ENCODE measurements at regions not wholly inside any gene's neighbourhood (a gene's known extent, or its start where the extent isn't known, plus 50 kb on each side); places are given as distances from the start of the nearest gene placed in this dataset.
"Not testable (repeated sequence)": the region's sequence is repeated elsewhere in the genome, so short reads cannot be mapped to it uniquely, and the experiment has no call there.

DNA sequence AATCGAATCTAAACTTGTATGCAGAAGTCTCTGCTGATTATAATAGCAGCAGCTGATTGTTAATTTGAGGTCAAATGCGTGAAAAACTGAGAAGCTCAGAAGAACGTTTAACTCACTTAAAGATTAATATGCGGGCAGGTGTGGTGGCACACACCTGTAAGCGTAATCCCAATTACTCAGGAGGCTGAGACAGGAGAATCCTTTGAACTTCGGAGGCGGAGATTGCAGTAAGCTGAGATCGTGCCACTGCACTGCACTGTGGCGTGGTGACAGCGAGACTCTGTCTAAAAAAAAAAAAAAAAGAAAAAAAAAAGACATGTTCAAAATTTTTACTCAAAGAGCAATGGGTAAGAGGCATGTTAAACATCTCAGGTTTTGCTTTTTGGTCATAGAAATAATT, 1370.8 kb downstream of the GRIK2 start:
- Histone ChIP-seq H3K4me1 (no peaks in the 10 kb centered on the region), H3K27ac (no peak overlapping the region), H3K9me3 (no peaks in the 10 kb centered on the region), H3K27me3 (no peaks in the 10 kb centered on the region), H3K36me3 (no peaks in the 10 kb centered on the region), H3K4me3 (no peak overlapping the region)
- no peak for DNase-seq (ENCODE audit: low spot score in 2 of 2)
- WGBS, result 74% methylated on average over 10 of the region's 10 CpGs
- no peak for TF ChIP-seq POLR2AphosphoS5 (IDR thresholded peaks at IDR 0.05)
- TF ChIP-seq, protein P1, sequence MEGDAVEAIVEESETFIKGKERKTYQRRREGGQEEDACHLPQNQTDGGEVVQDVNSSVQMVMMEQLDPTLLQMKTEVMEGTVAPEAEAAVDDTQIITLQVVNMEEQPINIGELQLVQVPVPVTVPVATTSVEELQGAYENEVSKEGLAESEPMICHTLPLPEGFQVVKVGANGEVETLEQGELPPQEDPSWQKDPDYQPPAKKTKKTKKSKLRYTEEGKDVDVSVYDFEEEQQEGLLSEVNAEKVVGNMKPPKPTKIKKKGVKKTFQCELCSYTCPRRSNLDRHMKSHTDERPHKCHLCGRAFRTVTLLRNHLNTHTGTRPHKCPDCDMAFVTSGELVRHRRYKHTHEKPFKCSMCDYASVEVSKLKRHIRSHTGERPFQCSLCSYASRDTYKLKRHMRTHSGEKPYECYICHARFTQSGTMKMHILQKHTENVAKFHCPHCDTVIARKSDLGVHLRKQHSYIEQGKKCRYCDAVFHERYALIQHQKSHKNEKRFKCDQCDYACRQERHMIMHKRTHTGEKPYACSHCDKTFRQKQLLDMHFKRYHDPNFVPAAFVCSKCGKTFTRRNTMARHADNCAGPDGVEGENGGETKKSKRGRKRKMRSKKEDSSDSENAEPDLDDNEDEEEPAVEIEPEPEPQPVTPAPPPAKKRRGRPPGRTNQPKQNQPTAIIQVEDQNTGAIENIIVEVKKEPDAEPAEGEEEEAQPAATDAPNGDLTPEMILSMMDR (IDR thresholded peaks at IDR 0.05), result no peak
- TF ChIP-seq POLR2A (IDR thresholded peaks at IDR 0.05), result no peak
- no peak for TF ChIP-seq EP300 (IDR thresholded peaks at IDR 0.05)

DNA sequence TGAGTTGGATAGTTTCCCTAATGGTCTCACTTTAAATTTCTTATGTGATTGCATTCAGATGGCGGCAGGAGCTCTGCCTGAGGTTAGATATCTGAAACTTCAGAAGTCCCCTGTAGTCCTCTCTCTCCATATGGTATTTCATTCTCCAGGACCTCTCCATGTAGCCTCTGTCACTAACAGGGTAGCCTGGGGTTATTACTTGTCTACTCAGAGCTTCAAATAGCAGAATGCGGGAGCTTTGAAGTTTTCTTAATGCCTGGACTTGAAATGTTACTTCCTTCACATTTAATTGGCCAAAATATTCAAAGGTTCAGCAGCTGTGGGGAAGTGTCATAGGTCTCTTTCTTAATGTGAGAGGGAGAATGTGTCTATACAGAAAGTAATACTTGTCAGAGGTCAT, 1370.4 kb downstream of the GRIK2 start:
- Histone ChIP-seq H3K9me3 (no peaks in the 10 kb centered on the region), H3K4me3 (no peak overlapping the region), H3K36me3 (no peaks in the 10 kb centered on the region), H3K27me3 (no peaks in the 10 kb centered on the region), H3K4me1 (no peaks in the 10 kb centered on the region), H3K27ac (no peak overlapping the region)
- no peak for DNase-seq (ENCODE audit: low spot score in 2 of 2)
- TF ChIP-seq, protein P1 (IDR thresholded peaks at IDR 0.05), result no peak
- TF ChIP-seq POLR2A (IDR thresholded peaks at IDR 0.05), result no peak
- no peak for TF ChIP-seq EP300 (IDR thresholded peaks at IDR 0.05)
- no peak for TF ChIP-seq POLR2AphosphoS5 (IDR thresholded peaks at IDR 0.05)
- 57% methylated on average over 2 of the region's 2 CpGs for WGBS

DNA sequence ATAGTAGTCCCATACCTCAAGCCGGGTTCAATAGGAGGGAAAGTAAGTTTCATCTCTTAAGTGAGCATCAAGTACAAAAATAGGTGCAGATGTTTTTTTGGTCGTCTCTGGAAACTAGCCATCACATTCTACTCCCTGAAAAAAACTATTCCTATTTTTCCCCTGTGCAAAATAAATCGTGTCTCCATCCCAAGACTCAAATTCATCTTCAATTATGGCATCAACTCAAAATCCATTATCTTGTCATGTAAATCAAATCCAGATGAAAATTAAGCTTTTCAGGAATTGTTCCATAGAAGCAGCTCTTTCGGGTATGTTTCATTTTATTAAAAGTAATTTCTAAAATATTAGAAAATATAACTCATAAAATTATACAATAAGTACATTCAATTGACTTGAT, 1368.4 kb downstream of the GRIK2 start:
- TF ChIP-seq, protein P1 (IDR thresholded peaks at IDR 0.05), result no peak
- TF ChIP-seq POLR2A (IDR thresholded peaks at IDR 0.05) (no peak), POLR2AphosphoS5 (IDR thresholded peaks at IDR 0.05) (no peak), EP300 (IDR thresholded peaks at IDR 0.05) (no peak)
- Histone ChIP-seq H3K4me3 (no peak overlapping the region), H3K27ac (no peak overlapping the region), H3K36me3 (no peaks in the 10 kb centered on the region), H3K9me3 (no peaks in the 10 kb centered on the region), H3K27me3 (no peaks in the 10 kb centered on the region), H3K4me1 (no peaks in the 10 kb centered on the region)
- DNase-seq (ENCODE audit: low spot score in 2 of 2), result no peak
- WGBS, result 38% methylated on average over 4 of the region's 4 CpGs

DNA sequence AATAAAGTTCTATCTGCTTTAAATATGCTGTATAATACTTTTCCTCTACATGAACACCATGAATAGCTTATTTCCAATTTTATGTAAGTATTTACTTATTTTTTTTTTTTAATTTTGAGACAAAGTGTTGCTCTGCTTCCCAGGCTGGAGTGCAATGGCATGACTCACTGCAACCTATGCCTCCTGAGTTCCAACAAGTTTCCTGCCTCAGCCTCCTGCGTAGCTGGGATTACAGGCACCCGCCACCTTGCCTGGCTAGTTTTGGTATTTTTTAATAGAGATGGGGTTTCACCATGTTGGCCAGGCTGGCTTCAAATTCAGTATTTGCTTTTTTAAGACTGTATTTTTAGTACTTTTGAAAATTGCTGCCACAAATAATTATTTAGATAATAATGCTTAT, 1365.9 kb downstream of the GRIK2 start:
- Histone ChIP-seq H3K27me3 (no peaks in the 10 kb centered on the region), H3K4me3 (no peak overlapping the region), H3K9me3 (no peaks in the 10 kb centered on the region), H3K36me3 (no peaks in the 10 kb centered on the region), H3K27ac (no peak overlapping the region), H3K4me1 (no peaks in the 10 kb centered on the region)
- WGBS, result 88% methylated on average over 2 of the region's 2 CpGs
- DNase-seq (ENCODE audit: low spot score in 2 of 2), result no peak
- TF ChIP-seq POLR2AphosphoS5 (IDR thresholded peaks at IDR 0.05) (no peak), EP300 (IDR thresholded peaks at IDR 0.05) (no peak), POLR2A (IDR thresholded peaks at IDR 0.05) (no peak)
- TF ChIP-seq, protein P1 (IDR thresholded peaks at IDR 0.05), result no peak

DNA sequence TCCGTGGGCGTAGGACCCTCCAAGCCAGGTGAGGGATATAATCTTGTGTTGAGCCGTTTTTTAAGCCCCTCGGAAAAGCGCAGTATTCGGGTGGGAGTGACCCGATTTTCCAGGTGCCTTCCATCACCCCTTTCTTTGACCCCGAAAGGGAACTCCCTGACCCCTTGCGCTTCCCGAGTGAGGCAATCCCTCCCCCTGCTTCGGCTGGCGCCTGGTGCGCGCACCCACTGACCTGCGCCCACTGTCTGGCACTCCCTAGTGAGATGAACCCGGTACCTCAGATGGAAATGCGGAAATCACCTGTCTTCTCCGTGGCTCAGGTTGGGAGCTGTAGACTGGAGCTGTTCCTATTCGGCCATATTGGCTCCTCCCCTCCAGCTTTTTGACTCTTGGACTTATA, 1365.0 kb downstream of the GRIK2 start:
- H3K9me3 ChIP-seq; H3K27ac ChIP-seq; H3K4me1 ChIP-seq; H3K27me3 ChIP-seq; H3K36me3 ChIP-seq; DNase-seq (ENCODE audit: low spot score in 2 of 2); H3K4me3 ChIP-seq: not testable (repeated sequence)
- WGBS, result 97% methylated on average over 19 of the region's 19 CpGs

DNA sequence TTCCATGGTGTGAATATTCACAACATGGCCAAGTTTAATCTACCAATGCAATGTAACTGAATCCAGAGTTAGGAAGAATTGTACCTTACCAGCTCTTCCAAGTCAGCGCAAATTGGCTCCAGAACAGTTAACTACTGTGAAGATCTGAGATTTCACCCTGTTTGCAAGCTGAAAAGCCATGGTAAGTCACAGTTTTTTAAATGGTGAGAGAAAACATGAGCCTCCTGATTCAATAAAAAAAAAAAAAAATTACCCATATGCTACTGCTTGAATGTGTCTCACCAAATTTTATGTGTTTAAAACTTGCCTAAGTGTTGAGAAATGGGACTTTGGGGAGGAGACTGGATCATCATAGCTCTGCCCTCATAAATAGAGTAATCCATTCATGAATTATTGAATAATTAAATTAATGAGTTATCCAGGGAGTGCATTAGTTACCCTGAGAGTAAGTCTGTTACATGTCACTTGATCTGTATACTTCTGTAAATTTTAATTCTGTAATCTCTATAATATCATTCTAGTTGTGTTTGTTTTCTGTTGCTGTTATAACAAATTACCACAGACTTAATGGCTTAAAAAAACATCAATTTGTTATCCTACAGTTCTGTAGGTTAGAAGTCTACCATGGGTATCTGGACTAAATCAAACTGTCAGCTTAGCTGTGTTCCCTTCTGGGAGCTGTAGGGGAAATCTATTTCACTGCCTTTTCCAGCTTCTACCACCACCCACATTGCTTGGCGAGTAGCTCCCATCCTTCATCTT, 1355.9 kb downstream of the GRIK2 start:
- Histone ChIP-seq H3K4me1 (no peaks in the 10 kb centered on the region), H3K9me3 (no peaks in the 10 kb centered on the region), H3K27ac (no peak overlapping the region), H3K4me3 (no peak overlapping the region), H3K36me3 (no peaks in the 10 kb centered on the region), H3K27me3 (no peaks in the 10 kb centered on the region)
- no peak for DNase-seq (ENCODE audit: low spot score in 2 of 2)
- WGBS, result 73% methylated on average over 2 of the region's 2 CpGs
- TF ChIP-seq, protein P1 (IDR thresholded peaks at IDR 0.05), result no peak
- TF ChIP-seq POLR2A (IDR thresholded peaks at IDR 0.05) (no peak), POLR2AphosphoS5 (IDR thresholded peaks at IDR 0.05) (no peak), EP300 (IDR thresholded peaks at IDR 0.05) (no peak)
